Gastrocnemius medialis (tissue), 4 donors: ENCODE measurements at regions not wholly inside any gene's neighbourhood (a gene's known extent, or its start where the extent isn't known, plus 50 kb on each side); places are given as distances from the start of the nearest gene placed in this dataset.

Experiments used
- POLR2A ChIP-seq, 2 donors: fragments of 450-650 bp; IDR thresholded peaks; one replicate each; pipeline ENCODE4 v1.6.1; 2017; ENCODE audit warnings: antibody characterized with exemption in 2 of 2, mild to moderate bottlenecking in 2 of 2, moderate library complexity in 2 of 2
- TF ChIP-seq, protein P1 (sequence below), 5 experiments: fragments of 450-650 bp in 3 of 5; fragments of 200-600 bp in 2 of 5; sonication (generic) in 2 of 5; IDR thresholded peaks in 4 of 5; conservative IDR thresholded peaks in 1 of 5; 1 replicate in 4 of 5; 2 replicates in 1 of 5; pipeline ENCODE4 v1.5.1; 2016 to 2019; ENCODE audit warnings: antibody characterized with exemption in 5 of 5, mild to moderate bottlenecking in 3 of 5, moderate library complexity in 3 of 5

GRCh38 chr5:27908341-27908740 lies 870.0 kb upstream of the CDH9 start:
- TF ChIP-seq, protein P1, sequence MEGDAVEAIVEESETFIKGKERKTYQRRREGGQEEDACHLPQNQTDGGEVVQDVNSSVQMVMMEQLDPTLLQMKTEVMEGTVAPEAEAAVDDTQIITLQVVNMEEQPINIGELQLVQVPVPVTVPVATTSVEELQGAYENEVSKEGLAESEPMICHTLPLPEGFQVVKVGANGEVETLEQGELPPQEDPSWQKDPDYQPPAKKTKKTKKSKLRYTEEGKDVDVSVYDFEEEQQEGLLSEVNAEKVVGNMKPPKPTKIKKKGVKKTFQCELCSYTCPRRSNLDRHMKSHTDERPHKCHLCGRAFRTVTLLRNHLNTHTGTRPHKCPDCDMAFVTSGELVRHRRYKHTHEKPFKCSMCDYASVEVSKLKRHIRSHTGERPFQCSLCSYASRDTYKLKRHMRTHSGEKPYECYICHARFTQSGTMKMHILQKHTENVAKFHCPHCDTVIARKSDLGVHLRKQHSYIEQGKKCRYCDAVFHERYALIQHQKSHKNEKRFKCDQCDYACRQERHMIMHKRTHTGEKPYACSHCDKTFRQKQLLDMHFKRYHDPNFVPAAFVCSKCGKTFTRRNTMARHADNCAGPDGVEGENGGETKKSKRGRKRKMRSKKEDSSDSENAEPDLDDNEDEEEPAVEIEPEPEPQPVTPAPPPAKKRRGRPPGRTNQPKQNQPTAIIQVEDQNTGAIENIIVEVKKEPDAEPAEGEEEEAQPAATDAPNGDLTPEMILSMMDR (IDR thresholded peaks at IDR 0.05 in 4 of 5, conservative IDR thresholded peaks at IDR 0.05 in 1 of 5) = no peak
- TF ChIP-seq POLR2A (IDR thresholded peaks at IDR 0.05) = no peak
